H9 (cell line): ENCODE measurements at regions not wholly inside any gene's neighbourhood (a gene's known extent, or its start where the extent isn't known, plus 50 kb on each side); places are given as distances from the start of the nearest gene placed in this dataset.

Experiments
- DNase-seq: peaks from one replicate; pipeline ENCODE4 v3.0.0-alpha.2; 2017
- H2AFZ ChIP-seq: one replicate; pipeline ENCODE4 v1.6.1; 2013; ENCODE audit warnings: mild to moderate bottlenecking, low read length, control low read depth, moderate library complexity
- H2AK5ac ChIP-seq: 2 replicates; pipeline ENCODE4 v1.6.1; 2013; ENCODE audit warnings: low read length, control low read depth, mixed read lengths; ENCODE audit not compliant: insufficient read length
- H2BK120ac ChIP-seq: one replicate; pipeline ENCODE4 v1.6.1; 2013; ENCODE audit warnings: low read depth, mild to moderate bottlenecking, low read length, control low read depth, inconsistent platforms; ENCODE audit not compliant: poor library complexity, severe bottlenecking
- H2BK12ac ChIP-seq: 2 replicates; pipeline ENCODE4 v1.6.1; 2013; ENCODE audit warnings: low read length, control low read depth, mixed read lengths, low read depth; ENCODE audit not compliant: insufficient read length
- H2BK15ac ChIP-seq: 2 replicates; pipeline ENCODE4 v1.6.1; 2013; ENCODE audit warnings: low read depth, low read length, control low read depth
- H2BK20ac ChIP-seq: one replicate; pipeline ENCODE4 v1.6.1; 2013; ENCODE audit warnings: low read depth, mild to moderate bottlenecking, low read length, control low read depth, inconsistent platforms; ENCODE audit not compliant: poor library complexity, severe bottlenecking
- H2BK5ac ChIP-seq: 2 replicates; pipeline ENCODE4 v1.6.1; 2013; ENCODE audit warnings: low read length, control low read depth, mixed read lengths; ENCODE audit not compliant: insufficient read length
- H3K14ac ChIP-seq: 2 replicates; pipeline ENCODE4 v1.6.1; 2013; ENCODE audit warnings: low read length, control low read depth; ENCODE audit not compliant: insufficient read depth
- H3K18ac ChIP-seq: 2 replicates; pipeline ENCODE4 v1.6.1; 2013; ENCODE audit warnings: low read depth, mild to moderate bottlenecking, mixed read lengths, low read length, control low read depth; ENCODE audit not compliant: insufficient read length
- H3K23ac ChIP-seq: 2 replicates; pipeline ENCODE4 v1.6.1; 2013; ENCODE audit warnings: low read length, control low read depth, mixed read lengths, low read depth; ENCODE audit not compliant: insufficient read length
- H3K23me2 ChIP-seq: 2 replicates; pipeline ENCODE4 v1.6.1; 2013; ENCODE audit warnings: low read depth, mild to moderate bottlenecking, mixed read lengths, low read length, control low read depth; ENCODE audit not compliant: insufficient read length, poor library complexity, severe bottlenecking
- H3K27ac ChIP-seq: 2 replicates; pipeline ENCODE4 v1.5.1; 2013; ENCODE audit warnings: low read length, control low read depth, mixed read lengths, low read depth; ENCODE audit not compliant: insufficient read length
- H3K27me3 ChIP-seq: 2 replicates; pipeline ENCODE4 v1.6.1; 2013; ENCODE audit warnings: low read length, control low read depth, inconsistent platforms; ENCODE audit not compliant: insufficient read depth
- H3K4ac ChIP-seq: 2 replicates; pipeline ENCODE4 v1.6.1; 2013; ENCODE audit warnings: low read depth, mild to moderate bottlenecking, control low read depth, inconsistent platforms, low read length, moderate library complexity
- H3K4me1 ChIP-seq: 2 replicates; pipeline ENCODE4 v1.6.1; 2013; ENCODE audit warnings: low read length, control low read depth, inconsistent platforms; ENCODE audit not compliant: insufficient read depth
- H3K4me2 ChIP-seq: 2 replicates; pipeline ENCODE4 v1.6.1; 2013; ENCODE audit warnings: low read length, control low read depth, mixed read lengths; ENCODE audit not compliant: insufficient read length, insufficient read depth
- H3K56ac ChIP-seq: 2 replicates; pipeline ENCODE4 v1.6.1; 2013; ENCODE audit warnings: low read depth, mild to moderate bottlenecking, mixed read lengths, low read length, control low read depth; ENCODE audit not compliant: insufficient read length
- H3K79me1 ChIP-seq: 2 replicates; pipeline ENCODE4 v1.6.1; 2013; ENCODE audit warnings: low read depth, mild to moderate bottlenecking, moderate library complexity, low read length, control low read depth, inconsistent platforms; ENCODE audit not compliant: insufficient read depth, poor library complexity, severe bottlenecking
- H3K79me2 ChIP-seq: 2 replicates; pipeline ENCODE4 v1.6.1; 2013; ENCODE audit warnings: low read length, control low read depth, inconsistent platforms; ENCODE audit not compliant: insufficient read depth
- H3K9ac ChIP-seq: 2 replicates; pipeline ENCODE4 v1.6.1; 2013; ENCODE audit warnings: low read length, control low read depth, mixed read lengths; ENCODE audit not compliant: insufficient read length; ENCODE audit errors: extremely low read depth
- H3K9me3 ChIP-seq: one replicate; pipeline ENCODE4 v1.6.1; 2013; ENCODE audit warnings: low read depth, low read length, inconsistent platforms; ENCODE audit not compliant: control insufficient read depth
- H3T11ph ChIP-seq: one replicate; pipeline ENCODE4 v1.6.1; 2013; ENCODE audit warnings: mild to moderate bottlenecking, low read length, control low read depth, inconsistent platforms
- H4K20me1 ChIP-seq: one replicate; pipeline ENCODE4 v1.6.1; 2013; ENCODE audit not compliant: control insufficient read depth, insufficient read length, insufficient read depth
- H4K5ac ChIP-seq: 2 replicates; pipeline ENCODE4 v1.6.1; 2013; ENCODE audit warnings: low read depth, mild to moderate bottlenecking, mixed read lengths, low read length, control low read depth; ENCODE audit not compliant: insufficient read length
- H4K8ac ChIP-seq: replicated peaks from 2 replicates; pipeline ENCODE4 v1.6.1; 2013; ENCODE audit warnings: low read length, control low read depth, mixed read lengths, low read depth; ENCODE audit not compliant: insufficient read length
- H4K91ac ChIP-seq: 2 replicates; pipeline ENCODE4 v1.6.1; 2013; ENCODE audit warnings: low read depth, mild to moderate bottlenecking, moderate library complexity, mixed read lengths, low read length, control low read depth; ENCODE audit not compliant: insufficient read length
- H3K27ac Mint-ChIP-seq, 3 experiments: 2 replicates in 2 of 3; 3 replicates in 1 of 3; pipeline ENCODE4 v1.8.0; 2020 to 2021; ENCODE audit warnings: mixed read lengths in 3 of 3, mild to moderate bottlenecking in 1 of 3, moderate library complexity in 1 of 3
- H3K27me3 Mint-ChIP-seq: 2 replicates; pipeline ENCODE4 v1.8.0; 2021; ENCODE audit warnings: low read depth, mild to moderate bottlenecking, moderate library complexity, mixed read lengths
- H3K36me3 Mint-ChIP-seq, 3 experiments: 2 replicates in 2 of 3; 3 replicates in 1 of 3; pipeline ENCODE4 v1.8.0; 2020 to 2021; ENCODE audit warnings: low read depth in 3 of 3, mixed read lengths in 3 of 3; ENCODE audit not compliant: insufficient read depth in 1 of 3
- H3K4me1 Mint-ChIP-seq, 2 experiments: 2 replicates each; pipeline ENCODE4 v1.8.0; 2020; ENCODE audit warnings: mixed read lengths in 2 of 2
- H3K4me3 Mint-ChIP-seq, 2 experiments: 2 replicates in 1 of 2; 3 replicates in 1 of 2; pipeline ENCODE4 v1.8.0; 2020 to 2021; ENCODE audit warnings: mild to moderate bottlenecking in 2 of 2, mixed read lengths in 2 of 2, moderate library complexity in 1 of 2
- H3K9me3 Mint-ChIP-seq, 2 experiments: 2 replicates in 1 of 2; 3 replicates in 1 of 2; pipeline ENCODE4 v1.8.0; 2020; ENCODE audit warnings: mild to moderate bottlenecking in 2 of 2, mixed read lengths in 2 of 2, moderate library complexity in 1 of 2
- WGBS: extraction: QIAGEN DNeasy Blood & Tissue Kit; methylation state at CpG from one replicate; pipeline ENCODE4 v1.1.7; 2013; ENCODE audit warnings: missing lambda C conversion rate, low lambda C conversion rate, mixed read lengths; ENCODE audit not compliant: insufficient read length; ENCODE audit errors: extremely low coverage; 5-methylcytosine and 5-hydroxymethylcytosine counted together
- TF ChIP-seq, protein P1 (sequence below): fragments of 200-600 bp; sonication (generic); conservative IDR thresholded peaks from 3 replicates; pipeline ENCODE4 v1.8.0; 2021; ENCODE audit warnings: antibody characterized with exemption, mild to moderate bottlenecking

DNA sequence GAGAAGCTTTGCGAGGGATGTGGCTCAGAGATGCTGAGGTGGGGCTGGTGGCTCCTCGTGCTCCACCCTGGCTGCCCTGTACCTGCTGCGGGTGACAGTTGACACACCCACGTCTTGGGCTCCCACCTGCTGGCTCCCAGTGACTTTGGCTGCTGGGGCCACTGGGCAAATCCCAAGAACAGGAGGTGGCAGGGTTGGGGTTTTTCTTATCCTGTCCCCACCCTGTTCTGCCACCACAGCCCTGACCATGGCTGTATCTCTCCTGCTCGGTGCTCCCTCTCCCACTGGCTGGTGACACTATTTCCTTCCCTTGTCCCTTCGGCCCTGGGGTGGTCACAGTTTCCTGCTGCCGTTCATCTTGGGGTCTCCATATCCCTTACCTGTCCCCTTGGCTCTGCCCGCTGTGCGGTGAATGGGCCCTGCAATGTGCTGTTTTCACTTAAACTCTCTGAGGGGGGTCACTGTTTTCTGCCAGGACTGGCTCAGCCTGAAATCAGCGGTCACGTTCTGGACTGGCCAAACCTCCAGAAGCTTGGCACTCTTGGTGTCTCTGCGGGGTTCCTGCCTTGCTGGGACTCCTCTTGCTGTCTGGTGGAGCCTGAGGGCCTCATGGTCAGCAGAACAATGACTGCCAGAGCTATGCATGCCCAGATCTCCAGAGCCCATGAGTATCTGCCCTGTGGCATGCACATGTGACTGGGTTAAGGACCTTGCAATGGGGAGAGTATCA, 144.2 kb downstream of the IRF8 start:
- peak overlapping the region in 1 of 2 experiments; percentile 5; a peak in 1 of 5 replicates for H3K4me3 Mint-ChIP-seq
- no peaks in the 10 kb centered on the region for H3K79me1 ChIP-seq
- H3K36me3 Mint-ChIP-seq, result no peaks in the 10 kb centered on the region
- H3K23me2 ChIP-seq, result no peaks in the 10 kb centered on the region
- H3K9me3 ChIP-seq, result no peaks in the 10 kb centered on the region
- peaks cover 8 to 20% of the 10 kb centered on the region in 2 experiments for H3K4me1 Mint-ChIP-seq
- no peak overlapping the region for H4K5ac ChIP-seq
- H4K8ac ChIP-seq, result no peak overlapping the region
- H3K27me3 Mint-ChIP-seq, result peaks cover 45% of the 10 kb centered on the region
- no peak overlapping the region for H2AFZ ChIP-seq
- H3K27ac Mint-ChIP-seq, result no peak overlapping the region; a peak in 1 of 7 replicates
- no peak overlapping the region for H2BK20ac ChIP-seq
- DNase-seq, result no peak
- no peak overlapping the region for H2BK120ac ChIP-seq
- no peaks in the 10 kb centered on the region for H3K79me2 ChIP-seq
- H4K20me1 ChIP-seq, result no peaks in the 10 kb centered on the region
- peaks cover 0 to 5% of the 10 kb centered on the region in 2 experiments; a peak in 2 of 5 replicates for H3K9me3 Mint-ChIP-seq
- H2BK12ac ChIP-seq, result no peak overlapping the region
- TF ChIP-seq, protein P1, sequence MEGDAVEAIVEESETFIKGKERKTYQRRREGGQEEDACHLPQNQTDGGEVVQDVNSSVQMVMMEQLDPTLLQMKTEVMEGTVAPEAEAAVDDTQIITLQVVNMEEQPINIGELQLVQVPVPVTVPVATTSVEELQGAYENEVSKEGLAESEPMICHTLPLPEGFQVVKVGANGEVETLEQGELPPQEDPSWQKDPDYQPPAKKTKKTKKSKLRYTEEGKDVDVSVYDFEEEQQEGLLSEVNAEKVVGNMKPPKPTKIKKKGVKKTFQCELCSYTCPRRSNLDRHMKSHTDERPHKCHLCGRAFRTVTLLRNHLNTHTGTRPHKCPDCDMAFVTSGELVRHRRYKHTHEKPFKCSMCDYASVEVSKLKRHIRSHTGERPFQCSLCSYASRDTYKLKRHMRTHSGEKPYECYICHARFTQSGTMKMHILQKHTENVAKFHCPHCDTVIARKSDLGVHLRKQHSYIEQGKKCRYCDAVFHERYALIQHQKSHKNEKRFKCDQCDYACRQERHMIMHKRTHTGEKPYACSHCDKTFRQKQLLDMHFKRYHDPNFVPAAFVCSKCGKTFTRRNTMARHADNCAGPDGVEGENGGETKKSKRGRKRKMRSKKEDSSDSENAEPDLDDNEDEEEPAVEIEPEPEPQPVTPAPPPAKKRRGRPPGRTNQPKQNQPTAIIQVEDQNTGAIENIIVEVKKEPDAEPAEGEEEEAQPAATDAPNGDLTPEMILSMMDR, result no peak
- no peak overlapping the region for H3K9ac ChIP-seq
- H3K27me3 ChIP-seq, result no peaks in the 10 kb centered on the region
- no peaks in the 10 kb centered on the region; the same call in 1 of the 2 replicates for H3K4me1 ChIP-seq
- no peak overlapping the region for H3K23ac ChIP-seq
- H4K91ac ChIP-seq, result no peak overlapping the region
- WGBS, result no CpG with 5 or more reads among the region's 12 CpGs
- no peak overlapping the region for H3K14ac ChIP-seq
- no peak overlapping the region for H3K27ac ChIP-seq
- H2BK5ac ChIP-seq, result no peak overlapping the region
- H2AK5ac ChIP-seq, result no peak overlapping the region
- H3K4ac ChIP-seq, result no peak overlapping the region
- no peak overlapping the region for H2BK15ac ChIP-seq
- H3K18ac ChIP-seq, result no peak overlapping the region
- no peak overlapping the region for H3K56ac ChIP-seq
- no peak overlapping the region for H3K4me2 ChIP-seq
- no peak overlapping the region for H3T11ph ChIP-seq
